Neural progenitor cell (in vitro differentiated cells): ENCODE measurements at regions not wholly inside any gene's neighbourhood (a gene's known extent, or its start where the extent isn't known, plus 50 kb on each side); places are given as distances from the start of the nearest gene placed in this dataset.

ENCODE experiments used
- CTCF ChIP-seq: fragments of 200-600 bp; sonication (generic); IDR thresholded peaks from 2 replicates; pipeline ENCODE4 v1.5.1; 2017; ENCODE audit warnings: antibody characterized with exemption, mild to moderate bottlenecking
- EZH2 ChIP-seq: fragments of 200-600 bp; sonication (generic); IDR thresholded peaks from 2 replicates; pipeline ENCODE4 v1.6.1; 2017; ENCODE audit warnings: antibody characterized with exemption, mild to moderate bottlenecking, moderate library complexity

DNA sequence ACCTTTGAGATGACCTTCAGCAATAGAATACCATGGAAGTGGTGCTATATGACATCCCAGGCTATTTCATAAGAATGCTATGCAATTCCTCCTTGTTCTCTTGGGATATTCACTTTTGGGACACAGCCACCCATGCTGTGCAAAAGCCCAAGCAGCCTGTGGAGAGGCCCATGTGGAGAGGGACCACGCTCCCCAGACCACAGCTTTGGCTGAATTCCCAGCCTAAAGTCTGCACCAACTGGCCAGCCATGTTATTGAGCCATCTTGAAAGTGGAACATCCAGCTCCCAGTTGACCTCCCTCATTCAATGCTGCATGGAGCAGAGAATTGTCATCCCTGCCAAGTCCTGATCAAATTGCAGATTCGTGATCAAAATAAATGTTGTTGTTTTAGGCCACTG is 275.1 kb downstream of the SUDS3 start:
- TF ChIP-seq CTCF (no peak), EZH2 (no peak)
